GM12872 (cell line): ENCODE measurements at regions not wholly inside any gene's neighbourhood (a gene's known extent, or its start where the extent isn't known, plus 50 kb on each side); places are given as distances from the start of the nearest gene placed in this dataset.
A peak's percentile ranks its signal among the peaks of the same experiment; 100 is the strongest.

Source experiments
- TF ChIP-seq, protein P1 (sequence below): IDR thresholded peaks from 3 replicates; pipeline ENCODE4 v1.5.1; 2011; ENCODE audit warnings: low read depth, mild to moderate bottlenecking, low read length, moderate library complexity; ENCODE audit not compliant: insufficient read depth

DNA sequence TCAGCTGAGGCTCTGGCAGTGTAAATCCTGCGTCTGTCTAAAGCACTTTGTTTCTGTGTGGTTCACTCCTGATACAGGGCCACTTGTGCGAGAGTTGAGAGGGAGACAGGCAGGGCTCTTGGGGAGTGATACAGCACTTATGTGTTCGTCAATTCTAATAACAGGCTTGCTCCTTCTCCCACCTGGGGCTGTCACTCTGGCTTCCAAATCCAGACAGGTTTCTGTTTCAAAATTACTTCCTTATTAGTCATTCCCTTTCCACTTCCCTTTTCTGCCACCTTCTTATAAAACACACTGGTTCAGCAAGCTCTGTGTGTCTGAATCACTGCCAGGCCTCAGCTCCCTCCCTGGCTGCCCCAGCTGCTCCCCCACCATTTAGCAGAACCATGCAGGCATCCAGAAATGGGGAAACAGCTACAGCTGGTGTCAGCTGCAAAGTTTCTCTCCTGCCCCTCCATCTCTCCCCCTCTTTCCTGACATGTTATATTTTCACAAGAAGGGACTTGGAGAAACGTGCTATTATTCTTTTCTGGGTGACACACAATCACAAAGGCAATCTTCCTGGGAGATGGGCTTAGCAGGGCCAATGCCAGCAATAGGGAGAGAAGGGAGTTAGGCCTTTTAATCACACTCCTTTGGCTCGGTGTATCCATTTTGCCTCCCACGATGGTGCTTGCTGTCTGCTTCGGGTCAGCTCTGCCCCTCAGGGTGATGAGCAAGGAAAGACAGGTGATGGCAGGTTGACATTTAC is 58.4 kb upstream of the ZNRF2 start:
- TF ChIP-seq, protein P1, sequence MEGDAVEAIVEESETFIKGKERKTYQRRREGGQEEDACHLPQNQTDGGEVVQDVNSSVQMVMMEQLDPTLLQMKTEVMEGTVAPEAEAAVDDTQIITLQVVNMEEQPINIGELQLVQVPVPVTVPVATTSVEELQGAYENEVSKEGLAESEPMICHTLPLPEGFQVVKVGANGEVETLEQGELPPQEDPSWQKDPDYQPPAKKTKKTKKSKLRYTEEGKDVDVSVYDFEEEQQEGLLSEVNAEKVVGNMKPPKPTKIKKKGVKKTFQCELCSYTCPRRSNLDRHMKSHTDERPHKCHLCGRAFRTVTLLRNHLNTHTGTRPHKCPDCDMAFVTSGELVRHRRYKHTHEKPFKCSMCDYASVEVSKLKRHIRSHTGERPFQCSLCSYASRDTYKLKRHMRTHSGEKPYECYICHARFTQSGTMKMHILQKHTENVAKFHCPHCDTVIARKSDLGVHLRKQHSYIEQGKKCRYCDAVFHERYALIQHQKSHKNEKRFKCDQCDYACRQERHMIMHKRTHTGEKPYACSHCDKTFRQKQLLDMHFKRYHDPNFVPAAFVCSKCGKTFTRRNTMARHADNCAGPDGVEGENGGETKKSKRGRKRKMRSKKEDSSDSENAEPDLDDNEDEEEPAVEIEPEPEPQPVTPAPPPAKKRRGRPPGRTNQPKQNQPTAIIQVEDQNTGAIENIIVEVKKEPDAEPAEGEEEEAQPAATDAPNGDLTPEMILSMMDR = no peak

DNA sequence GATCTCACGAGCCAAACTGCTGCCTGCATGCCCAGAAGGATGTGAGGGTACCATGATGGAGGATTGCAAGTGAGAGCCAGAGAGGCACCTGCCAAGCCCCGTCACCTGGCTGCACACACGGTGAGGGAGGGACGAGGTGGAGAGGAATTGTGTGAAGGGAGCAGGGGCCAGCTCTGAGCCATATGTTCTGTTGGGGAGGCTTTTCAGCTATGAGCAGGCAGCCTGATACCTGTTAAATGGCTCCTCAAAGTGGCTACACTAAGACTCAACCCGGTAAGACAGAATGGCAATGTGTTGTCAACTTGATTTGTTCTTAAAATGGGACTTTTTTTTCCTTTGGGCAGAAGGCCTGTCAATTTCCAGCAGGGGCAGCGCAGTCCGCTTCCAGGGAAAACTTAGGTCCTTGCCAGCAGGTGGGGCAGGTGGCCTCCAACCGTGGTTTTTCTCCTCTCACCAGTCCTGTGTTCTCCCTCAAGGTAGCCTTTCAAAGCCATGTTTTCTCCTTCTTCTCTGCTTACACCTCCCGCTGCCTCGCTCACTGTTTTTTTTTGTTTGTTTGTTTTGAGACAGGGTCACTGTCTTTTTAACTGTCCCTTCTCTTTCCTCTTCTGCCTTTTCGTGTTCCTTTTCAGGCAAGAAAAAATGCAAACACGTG is 57.7 kb upstream of the ZNRF2 start:
- TF ChIP-seq, protein P1 = peak; percentile 25; the same call in 2 of the 3 replicates

DNA sequence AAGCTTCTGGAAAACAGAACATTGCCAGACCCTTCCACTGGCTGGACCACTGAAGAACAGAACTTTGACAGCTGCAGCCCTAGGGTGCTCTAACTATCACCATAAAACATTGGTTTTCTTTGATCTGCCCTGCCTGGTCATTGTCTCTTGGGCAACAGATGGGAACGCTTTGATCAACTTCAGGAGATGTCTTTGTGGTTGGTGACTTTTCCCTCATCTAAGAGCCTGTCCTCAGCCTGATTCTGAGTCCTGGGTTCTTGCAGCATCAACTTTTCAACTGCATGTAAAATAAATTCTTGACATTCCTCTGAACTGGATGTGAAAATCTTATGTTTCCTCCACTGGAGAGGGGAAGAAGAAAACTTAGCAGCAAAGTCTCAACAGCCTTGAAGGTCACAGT is 53.1 kb upstream of the ZNRF2 start:
- TF ChIP-seq, protein P1 = no peak

- TF ChIP-seq, protein P1 = no peak
These were observed 52.0 kb upstream of the ZNRF2 start for GRCh38 chr7:30232391-30232790.
